ENCODE measurements at regions not wholly inside any gene's neighbourhood (a gene's known extent, or its start where the extent isn't known, plus 50 kb on each side); places are given as distances from the start of the nearest gene placed in this dataset.

DNA sequence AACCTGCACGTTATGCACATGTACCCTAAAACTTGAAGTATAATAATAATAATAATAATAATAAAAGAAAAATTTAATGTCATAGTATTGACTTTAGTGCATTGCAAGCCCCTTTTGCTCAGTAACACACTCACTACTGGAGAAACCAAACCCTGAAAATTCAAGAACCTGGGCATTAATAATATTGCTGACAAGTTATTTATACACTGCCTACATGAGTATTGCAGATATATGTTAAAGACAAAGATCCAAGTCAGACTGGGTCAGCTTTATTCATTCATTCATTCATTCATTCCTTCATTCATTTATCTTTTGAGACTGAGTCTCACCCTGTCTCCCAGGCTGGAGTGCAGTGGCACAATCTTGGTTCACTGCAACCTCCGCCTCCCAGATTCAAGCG lies 1711.2 kb downstream of the TP53TG3F start:
- no peak for DNase-seq (ENCODE audit: low read depth)

DNA sequence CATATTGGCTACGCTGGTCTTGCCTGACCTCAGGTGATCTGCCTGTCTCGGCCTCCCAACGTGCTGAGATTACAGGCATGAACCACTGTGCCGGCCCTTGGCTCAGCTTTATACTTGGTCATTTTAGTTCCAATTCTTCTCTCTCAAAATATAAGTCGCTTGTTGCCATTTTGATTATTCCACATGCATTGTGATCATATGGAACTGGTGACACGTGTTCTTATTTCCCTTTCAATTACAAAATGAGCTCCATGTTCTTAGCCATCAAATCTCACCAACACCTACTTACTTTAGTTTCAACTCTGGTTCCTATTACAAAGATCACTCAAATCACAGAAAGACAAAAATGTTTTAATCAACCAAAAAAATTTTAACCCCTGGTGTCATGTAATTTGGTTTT lies 1711.7 kb downstream of the TP53TG3F start:
- DNase-seq (ENCODE audit: low read depth), result no peak

DNA sequence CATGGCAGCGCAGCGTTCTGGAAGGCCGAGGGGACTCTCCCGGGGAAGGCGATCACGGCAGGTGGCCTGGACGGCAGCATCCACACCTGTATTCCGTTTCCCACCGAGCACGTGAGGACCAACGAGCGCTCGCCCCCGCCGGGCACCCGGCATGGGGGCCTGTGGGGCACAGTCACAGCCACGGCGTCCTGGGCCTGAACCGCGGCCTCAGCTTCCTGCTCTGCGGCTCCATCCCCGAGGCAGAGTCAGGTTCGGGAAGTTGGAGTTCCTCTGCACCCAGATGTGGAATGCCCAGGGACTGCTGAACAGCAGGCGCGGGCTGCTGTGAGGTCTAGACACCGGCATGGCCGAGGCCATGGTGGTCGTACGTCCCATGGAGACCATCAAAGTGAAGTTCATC lies 1713.9 kb downstream of the TP53TG3F start:
- no peak for DNase-seq (ENCODE audit: low read depth)

DNA sequence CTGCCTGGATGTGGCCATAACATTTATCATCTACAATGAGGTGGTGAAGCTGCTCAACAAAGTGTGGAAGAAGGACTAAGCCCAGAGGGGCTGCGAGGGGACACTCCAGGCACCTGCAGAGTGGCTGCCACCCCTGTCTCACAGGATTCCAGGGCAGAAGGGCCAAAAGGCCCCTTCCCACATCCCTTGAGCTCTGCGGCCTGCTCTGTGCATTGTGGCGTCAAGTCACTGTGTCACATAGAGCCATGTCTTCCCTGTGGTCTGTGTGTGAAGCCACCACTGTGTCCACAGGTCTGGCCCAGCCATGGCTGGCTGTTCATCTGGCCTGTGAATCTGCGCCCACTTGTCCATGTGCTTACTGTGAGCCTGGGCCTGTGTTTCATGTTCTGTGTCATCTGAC lies 1714.6 kb downstream of the TP53TG3F start:
- DNase-seq (ENCODE audit: low read depth), result no peak

DNA sequence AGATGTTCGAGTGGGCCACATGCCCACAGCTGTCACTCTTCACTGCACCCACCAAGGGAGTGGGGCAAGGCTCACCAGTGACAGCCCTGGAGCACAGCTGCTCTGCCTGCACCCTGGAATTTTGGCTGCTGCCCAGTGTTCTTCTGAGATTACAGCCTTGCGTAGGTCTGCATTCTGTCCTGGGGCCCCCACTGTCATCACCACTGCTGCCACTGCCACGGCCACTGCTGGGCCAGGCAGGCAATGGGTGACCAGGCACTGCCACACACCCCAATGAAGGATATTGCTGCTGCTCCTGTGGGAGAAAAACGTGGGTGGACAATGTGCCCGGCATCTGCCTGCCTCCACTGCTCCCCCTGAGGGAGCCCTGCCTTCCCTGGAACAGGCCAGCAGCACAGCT lies 1717.0 kb downstream of the TP53TG3F start:
- DNase-seq (ENCODE audit: low read depth), result no peak

DNA sequence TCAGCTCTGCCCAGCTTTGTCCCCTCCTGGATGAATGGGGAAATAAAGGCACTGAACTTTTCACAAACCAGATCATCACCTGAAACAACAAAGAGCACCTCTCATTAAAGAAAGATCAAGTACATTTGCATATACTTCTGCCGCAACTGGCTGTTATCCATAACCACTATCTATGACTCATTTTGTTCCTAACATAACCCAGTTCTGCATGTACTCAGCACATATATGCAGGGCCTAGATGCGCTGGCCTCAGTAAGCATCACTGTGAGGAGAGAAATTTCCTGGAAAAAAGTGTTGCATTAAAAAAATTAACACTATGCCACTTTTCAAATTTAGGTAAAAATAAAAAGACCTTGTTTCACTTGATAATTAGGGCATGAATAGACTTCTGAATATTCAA lies 1718.4 kb downstream of the TP53TG3F start:
- DNase-seq (ENCODE audit: low read depth), result no peak

DNA sequence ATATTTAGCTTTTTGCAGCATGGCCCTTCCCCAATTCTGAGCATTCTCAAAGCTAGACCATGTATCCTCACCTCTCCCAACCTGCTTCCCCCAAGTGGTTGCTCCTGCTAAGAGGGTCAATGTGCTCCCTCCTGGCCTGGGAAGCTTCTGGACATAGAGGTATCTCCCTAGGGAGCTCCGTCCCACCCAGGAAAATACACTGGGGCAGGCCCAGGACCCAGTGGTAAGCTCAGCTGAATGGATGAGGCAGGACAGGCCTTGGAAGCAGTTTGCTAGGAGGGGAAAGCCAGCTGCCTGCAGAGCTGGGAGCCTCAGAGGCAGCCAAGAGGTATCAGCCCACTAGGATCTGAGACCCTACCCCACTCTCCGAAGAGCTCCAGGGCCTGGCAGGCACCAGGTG lies 1721.6 kb downstream of the TP53TG3F start:
- no peak for DNase-seq (ENCODE audit: low read depth)

DNA sequence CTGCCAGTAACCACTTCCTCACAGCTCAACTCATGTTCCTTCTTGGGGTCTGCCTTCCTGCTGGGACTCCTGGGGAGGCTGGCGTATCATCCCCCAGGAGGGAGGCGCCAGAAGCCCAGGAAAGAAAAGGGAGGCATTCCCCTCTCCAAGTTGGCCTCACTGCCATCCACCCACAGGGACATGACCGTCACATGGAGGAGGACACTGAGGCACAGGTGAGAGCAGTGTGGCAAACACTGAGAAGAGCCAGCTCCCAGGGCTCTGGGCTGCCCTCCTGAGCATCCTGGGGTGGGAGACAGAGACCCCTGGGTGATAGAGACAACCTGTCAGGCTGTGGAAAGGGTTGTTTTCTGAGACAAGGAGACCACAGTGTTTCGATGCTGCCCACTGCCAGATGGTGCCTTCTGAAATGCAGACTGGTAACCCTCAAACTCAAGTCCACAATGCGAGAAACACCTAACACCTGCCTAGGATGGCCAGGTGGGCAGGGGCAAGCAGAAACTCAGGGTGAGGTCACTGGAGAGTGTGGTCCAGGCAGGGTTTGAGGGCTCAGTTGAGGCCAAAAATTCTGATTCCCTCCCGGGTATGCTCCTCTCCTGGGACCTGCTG lies 1722.1 kb downstream of the TP53TG3F start:
- no peak for DNase-seq (ENCODE audit: low read depth)

DNA sequence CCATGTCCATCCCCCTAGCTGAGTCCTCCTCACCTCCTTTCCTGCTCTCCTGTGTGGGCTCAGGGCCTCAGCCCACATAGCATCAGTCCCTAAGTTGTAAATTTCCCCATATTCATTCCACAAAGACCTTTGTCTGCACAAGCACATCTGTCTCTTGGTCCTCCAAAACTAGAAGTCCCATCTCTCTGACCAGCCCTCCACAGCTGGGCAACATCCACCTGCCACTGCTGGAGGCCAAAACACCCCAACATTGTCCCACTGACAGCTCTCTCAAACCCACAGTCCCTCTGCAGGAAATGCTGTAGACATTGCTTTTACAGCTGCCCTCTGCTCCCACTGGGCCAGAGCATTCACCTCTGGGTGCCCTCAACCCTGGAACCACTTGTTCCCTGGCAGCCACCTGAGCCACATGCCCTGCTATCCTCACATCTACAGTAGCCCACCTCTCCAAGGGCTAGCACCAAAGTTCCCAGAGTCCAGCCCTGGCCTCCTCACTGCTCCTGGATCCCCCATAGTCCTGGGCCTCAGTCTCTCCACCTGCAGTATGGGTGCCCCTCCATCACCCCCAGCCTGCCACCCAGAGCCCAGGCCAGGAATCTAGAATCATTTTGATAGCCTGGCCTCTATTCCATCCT lies 1722.7 kb downstream of the TP53TG3F start:
- DNase-seq (ENCODE audit: low read depth), result no peak

DNA sequence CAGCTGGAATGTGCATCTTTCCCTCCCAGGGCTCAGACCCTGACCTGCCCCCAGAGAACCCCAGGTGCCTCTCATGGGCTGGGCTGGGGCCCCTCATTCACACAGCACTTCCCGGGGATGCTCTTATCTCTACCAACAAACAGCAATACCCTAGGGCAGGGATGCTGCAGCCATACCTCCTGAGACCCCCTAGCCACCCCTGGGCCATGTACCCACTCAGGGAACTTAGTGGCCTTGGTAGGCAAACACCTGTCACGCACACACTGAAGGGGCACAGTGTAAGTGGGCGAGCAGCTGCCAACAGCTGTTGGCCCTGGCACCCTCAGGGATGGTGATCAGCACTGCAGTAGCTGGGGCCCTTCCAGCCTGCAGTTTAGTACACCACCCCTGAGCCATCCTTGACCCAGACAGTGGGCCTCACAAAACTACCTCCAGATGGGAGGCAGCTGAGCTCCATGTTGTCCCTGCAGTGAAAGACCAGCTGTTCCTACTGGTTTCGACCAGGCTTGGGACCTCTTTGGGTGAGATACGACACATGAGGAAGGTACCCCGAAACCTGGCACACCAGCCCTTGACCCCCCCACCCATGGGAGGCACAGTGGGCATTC lies 1723.6 kb downstream of the TP53TG3F start:
- DNase-seq (ENCODE audit: low read depth), result no peak

DNA sequence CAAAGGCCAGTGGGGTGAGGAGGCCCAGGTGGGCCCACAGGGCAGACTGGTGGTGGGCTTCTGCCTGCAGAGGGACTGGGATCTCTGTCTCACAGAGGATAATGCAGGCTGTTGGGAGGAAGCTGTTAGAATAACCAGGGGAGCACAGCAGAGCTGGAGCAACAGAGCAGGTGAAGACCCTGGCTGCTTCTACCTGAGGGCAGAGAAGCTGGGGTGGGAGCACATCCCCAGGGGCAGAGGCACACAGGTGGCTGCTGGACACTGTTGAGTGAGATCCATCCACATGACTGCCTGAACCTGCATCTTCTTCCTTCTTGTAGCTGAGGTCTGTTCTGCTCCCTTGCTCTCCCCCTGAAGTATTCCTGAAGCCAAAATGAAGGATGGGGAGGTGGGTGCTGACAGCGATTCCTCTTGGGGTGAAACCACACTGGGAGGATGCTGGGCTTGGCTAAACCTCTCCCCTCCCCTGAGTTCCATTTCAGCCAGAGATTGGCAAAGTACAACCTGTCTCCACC lies 1725.0 kb downstream of the TP53TG3F start:
- no peak for DNase-seq (ENCODE audit: low read depth)

DNA sequence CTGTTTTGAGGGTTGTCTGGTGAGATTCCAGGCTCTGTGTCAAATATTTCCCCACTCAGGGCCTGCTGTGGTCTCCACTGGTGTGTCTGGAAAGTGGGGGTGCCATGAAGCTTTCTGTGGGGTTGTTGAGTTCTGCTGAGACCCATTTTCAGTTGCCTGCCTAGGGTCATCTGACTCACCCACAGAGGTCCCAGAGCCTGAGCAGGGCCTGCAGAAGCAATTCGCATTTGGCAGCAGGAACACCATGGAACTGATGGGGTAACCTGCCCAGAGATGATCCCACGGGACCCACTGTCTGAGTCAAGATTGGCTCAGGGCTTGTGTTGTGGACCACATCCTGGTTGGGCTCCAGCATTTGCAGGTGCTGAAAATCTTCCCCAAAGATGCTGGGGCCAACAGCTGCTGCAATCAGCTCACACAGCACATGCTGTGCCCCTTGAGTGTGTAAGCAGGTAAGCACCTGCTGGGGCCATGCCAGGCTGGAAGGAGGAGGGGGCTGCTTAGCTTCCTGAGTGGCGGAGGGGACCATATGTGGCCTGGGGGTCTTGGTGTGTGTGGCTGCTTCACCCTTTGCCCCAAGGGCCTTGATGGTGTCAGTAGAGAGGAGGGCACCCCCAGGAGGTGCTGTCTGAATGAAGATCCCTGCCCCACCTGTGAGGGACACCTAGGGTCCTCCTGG lies 1726.1 kb downstream of the TP53TG3F start:
- no peak for DNase-seq (ENCODE audit: low read depth)

DNA sequence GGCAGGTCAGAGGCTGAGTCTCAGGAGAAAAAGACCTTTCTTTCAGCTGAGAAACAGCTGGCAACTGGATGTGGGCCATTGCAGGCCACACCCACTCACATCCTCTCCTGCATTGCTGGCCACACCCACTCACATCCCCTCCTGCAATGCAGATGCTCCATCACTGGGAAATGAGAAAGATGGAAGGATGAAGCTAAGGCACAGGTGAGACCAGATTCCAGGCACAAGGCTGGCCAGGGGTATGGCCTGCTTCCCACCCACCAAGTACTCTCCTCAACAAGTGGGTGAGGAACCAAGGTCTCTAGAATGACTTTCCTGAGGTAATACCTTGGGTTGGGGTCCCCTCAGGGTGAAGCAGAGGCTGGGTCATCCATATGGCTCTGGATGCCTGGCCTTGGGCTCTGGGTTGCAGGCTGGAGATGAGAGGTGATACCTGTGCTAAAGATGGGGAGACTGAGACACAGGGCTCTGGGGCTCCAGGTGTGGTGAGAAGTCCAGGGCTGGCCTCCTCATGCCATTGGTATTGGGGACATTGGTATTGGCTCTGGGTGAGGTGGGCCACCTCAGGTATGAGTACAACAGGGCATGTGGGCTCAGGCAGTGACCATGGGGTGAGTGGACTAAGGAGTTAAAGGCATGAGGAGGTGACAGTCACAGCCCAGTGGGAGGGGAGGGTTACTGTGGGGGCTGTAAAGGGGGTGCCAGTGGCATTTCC lies 1726.8 kb downstream of the TP53TG3F start:
- no peak for DNase-seq (ENCODE audit: low read depth)

DNA sequence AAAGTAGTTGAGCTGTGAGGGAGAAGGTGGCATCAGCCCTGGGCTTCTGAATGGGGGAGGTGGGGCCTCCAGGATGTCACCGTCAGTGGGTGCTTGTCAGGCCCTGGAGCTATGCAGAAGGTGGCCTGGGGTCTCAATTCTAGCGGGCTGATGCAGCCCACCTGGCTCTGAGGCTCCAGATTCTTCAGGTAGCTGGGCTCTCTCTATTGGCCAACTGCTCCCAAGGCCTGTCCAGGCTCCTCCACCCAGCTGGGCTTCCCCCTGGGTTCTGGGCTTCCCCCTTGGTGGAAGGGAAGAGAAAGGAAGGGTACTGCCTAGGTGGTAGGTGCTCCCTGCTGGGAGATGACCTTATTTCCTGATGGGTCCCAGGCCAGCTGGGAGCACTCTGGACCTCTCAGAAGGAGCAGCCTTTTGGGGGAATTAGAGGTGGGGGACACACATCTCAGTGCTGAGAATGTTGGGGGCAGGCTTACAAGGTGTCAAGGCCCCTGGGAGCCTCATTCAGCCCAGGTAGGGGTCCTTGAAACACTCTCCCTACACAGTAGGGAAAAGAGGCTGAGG lies 1728.3 kb downstream of the TP53TG3F start:
- no peak for DNase-seq (ENCODE audit: low read depth)

DNA sequence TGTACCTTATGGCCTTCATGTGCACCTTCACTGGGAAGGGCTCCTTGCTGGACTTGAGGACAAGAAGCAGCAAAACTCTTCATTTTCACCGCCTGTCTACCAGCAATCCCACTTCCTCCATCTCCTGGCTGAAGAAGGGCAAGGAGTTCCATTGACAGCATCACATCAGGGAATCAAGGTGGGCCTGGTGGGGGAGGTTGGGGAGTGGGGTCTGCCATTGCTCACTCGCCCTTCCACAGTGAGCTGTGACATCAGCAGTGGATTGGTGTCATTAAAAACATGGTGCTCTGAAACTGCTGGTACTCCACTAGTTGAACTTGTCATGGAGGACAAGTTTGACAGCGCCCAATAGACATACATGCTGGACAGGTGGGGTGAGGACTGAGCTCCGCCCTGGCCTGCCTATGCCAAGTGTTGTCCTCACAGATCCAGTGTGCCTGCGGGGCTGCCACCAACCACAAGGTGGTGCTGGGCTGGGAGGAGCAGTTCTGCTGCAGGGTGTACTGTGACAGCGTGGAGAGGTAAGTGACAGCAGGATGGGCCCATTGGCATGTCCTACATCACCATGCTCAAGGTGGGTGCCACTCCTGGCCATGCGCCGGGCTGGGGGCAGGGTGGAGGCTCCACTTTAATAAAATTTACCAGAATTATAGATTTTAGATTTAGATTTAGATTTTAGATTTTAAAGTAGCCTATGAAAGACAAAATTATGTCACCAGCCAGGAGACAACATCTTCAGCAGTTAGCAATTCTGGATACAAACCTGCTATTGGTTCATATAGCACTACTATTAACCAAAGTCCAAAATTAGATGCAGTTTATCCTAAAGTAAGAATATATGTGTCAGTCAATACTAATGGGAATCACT lies 1729.1 kb downstream of the TP53TG3F start:
- DNase-seq (ENCODE audit: low read depth), result no peak

DNA sequence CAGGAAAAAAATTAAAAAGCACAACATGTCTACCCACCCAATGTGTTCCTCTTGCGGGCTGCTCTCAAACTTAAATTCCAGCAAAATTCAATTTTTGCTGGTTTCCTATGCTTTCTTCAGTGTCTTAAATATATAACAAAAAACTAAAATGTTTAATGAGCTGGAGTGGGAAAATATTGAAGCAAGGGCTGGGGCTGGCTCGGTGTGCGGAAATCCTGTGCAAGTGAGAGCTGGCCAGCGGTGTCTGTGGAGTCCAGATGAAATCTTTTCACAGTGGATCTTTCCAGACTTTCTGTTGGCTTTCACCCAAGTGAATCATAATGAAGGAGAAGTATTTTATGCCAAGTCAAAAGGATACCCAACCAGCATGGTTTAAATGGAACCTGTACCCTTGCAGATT lies 1733.6 kb downstream of the TP53TG3F start:
- no peak for DNase-seq (ENCODE audit: low read depth)

DNA sequence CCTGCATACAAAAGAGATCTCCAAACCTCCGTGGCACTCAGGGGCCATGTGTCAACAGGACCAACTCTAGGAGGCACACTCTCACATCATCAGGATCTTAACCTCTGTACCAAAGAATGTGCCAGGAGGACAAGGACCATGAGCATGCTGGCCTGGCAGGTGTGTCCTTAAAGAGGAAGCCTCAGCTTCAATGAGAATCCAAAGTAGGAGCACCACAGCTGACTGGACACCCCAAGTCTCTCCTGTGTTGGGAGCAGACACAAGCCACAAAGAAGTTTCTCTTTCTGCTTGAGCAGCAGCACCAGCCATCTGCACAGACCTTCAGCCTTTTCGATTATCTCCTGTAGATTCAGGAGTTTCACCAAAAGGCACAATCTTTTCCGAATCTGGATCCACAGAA lies 1734.5 kb downstream of the TP53TG3F start:
- DNase-seq (ENCODE audit: low read depth), result no peak

DNA sequence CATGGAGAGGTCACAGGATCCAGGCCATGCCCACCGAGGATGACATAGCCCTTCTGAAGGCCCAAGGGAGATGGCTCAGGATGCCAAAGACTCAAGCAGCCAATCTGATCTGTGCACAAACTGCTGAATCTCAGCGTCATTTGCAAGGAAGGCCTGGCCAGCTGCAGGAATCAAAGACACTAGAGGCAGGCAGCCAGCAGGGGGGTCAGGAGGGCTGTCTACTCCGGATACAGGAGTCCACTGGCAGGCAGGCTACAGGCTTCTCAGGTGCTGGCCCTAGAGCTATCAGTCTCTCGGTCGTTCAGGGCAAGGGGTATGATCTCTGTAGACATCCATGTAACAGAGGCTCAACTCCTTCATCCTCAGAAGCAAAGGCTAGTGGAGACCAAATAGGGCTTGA lies 1735.3 kb downstream of the TP53TG3F start:
- DNase-seq (ENCODE audit: low read depth), result no peak

DNA sequence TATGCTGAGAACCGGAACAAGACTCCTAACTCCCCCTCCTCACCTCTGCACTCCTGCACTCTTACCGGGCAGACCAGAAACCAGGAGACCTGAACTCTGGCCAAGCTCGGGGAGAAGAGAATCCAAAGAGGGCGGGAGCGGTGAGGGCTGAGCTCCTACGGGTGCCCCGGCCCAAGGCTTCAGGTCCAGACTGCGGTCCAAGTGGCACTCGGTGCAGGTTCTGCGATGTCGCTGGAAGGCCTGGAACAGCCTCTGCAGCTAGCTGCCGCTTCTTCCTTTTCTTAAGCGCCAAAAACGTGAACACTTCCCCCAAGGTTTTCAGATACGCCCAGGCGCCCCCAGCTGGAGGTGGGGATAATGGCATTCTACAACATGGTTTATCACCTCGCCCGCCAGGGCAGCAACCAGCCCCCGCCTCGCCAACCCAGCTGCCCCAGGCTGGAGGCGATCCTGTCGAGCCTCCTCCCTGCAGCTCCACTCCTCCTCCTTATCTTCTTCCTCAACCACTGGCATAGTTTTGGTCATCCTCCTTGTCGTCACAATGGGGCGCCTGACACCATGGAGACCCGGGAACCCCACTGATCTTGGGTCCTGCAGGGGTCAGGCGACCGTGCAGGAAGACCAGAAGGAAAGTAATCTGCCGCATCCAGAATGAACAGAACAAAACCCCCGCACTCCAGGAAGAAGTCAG lies 1735.9 kb downstream of the TP53TG3F start:
- no peak for DNase-seq (ENCODE audit: low read depth)

DNA sequence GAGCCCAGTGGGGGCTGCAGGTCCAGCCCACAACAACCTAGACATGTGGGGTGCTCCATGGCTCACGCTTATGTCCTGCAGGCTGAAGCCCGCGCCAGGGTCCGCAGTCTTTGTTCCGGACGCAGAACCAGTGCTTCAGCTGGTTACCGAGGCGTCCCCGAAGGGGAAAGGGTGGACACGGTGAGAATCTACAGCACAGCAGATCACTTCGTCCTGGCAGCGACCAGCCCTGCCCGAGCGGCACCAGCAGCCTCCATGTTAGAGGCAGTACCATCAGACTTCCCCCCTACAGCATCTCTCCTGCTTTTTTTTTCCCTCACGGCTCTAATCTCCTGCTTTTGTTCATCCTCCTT lies 1736.4 kb downstream of the TP53TG3F start:
- no peak for DNase-seq (ENCODE audit: low read depth)

DNA sequence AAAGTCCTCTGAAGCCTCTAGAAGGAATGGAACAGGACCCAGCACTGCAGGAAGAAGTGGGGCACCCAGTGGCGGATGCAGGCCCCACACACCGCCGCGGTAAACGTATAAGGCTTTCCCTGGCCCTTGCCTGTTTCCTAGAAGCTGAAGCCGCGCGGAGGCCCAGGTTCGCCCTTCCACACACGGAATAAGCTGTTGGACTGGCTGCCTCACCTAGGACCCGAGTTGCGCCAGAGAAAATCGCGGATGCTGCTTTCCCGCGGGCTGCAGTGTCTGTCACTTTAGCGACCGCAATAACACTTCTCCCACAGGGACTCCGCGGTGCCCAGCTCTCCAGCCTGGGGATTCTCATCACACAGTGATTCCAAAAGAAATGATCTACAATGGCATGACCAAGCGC lies 1736.9 kb downstream of the TP53TG3F start:
- no peak for DNase-seq (ENCODE audit: low read depth)
